ENCODE measurements at regions not wholly inside any gene's neighbourhood (a gene's known extent, or its start where the extent isn't known, plus 50 kb on each side); places are given as distances from the start of the nearest gene placed in this dataset.
A peak's percentile ranks its signal among the peaks of the same experiment; 100 is the strongest.

DNA sequence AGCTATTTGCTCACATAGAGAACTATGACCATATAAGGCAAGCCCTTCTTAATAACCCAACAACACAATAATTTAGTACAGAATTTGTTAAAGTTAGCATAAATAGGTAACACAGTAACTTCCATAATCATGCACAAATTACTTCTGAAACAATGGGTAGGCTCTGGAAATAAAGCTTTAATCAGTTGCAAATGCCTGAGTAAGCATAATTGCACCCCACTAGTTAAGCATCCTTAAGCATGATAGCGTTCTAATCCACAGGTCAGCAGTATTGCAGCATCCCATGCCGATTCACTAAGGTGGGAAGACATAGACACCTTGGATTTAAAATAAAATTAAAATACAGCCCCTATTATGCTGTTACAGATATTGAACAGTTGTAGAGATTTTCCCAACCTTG, 161.7 kb downstream of the DHX15 start:
- no peak for DNase-seq
- intact Hi-C loops (cut with DNase I): no loop called here

DNA sequence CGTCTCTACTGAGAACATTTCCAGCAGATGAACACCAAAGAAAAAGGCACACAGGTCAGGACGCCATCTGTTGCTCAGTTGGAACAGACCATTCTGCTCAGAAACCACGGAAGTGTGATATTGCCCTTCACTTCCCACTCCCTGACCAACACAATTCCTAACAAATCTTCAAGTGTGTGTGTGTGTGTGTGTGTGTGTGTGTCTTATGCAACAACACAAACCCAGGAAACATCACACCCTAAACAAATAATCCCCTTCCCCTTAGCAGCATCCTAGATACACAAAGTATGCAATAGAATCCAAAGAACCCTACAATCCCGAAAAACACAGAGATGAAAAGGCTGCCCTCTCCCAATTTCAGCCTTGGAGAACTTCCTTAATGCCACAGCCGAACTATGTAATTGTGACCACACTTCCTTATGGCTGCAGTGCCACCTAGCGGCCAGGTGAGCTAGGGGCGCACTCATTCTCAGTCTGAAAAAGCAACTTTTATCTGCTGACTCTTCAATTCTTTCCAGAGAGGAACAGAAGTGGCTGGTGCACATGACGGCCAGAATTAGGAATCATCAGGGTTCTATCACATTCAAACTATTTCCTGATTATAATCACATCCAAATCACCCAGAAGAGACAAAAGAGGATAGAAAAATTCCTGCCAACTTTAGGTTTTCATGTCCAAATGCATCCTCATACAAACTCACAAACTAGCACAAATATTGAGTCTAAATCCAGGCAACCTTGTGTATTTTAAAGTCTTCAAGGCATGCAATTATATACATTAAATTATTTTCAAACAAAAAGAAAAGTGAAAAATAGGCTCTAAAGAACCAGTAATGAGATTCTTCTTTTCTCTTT, 164.9 kb downstream of the DHX15 start:
- intact Hi-C loops (cut with DNase I): loop anchor here (1.0 kb wide), 1 partner anchor 562 kb away; no protein-coding TSS in a partner anchor
- peak in 8 of 10 donors; percentile 43 to 92 (median 70) for DNase-seq

DNA sequence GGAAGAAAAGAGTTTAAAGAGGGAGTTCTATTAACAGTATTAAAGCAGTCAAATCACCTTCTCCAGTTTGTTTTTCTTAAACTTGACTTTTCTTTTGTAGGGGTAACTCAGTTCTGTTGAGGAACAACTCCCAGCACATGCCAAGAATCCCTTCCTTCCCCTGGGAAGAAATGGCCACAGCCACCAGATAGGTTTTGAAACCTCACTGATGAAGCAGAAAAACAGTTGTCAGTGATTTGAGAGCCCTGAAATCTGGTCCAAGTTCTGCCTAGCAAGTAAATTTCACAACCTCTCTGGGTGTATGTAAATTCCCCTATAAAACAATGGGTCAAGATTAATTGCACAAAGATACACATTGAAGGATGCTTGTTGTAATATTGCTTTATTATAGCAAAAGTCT, 167.1 kb downstream of the DHX15 start:
- intact Hi-C loops (cut with DNase I): no loop called here

DNA sequence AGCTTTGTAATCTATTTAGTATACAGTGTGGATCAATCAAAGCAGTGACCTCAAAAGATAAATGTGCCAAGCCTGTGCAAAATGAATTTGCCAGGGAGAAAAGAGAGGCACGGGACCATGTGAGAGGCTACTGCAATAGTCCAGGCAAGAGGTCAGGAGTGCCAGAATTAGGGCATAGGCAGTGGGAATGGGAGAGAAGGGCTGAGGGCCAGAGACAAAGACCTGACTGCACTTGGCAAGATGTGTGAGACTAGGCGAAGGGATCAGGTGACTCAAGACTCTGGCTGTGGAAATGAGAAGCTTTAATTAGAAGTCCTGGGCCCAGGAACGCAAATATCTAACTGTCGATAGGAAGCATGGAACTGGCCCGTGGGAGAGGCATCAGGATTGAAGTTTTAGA, 168.1 kb downstream of the DHX15 start:
- DNase-seq: no peak
- intact Hi-C loops (cut with DNase I): no loop called here

More for the DNA sequence above, 167.1 kb downstream of the DHX15 start:
- no peak for DNase-seq

DNA sequence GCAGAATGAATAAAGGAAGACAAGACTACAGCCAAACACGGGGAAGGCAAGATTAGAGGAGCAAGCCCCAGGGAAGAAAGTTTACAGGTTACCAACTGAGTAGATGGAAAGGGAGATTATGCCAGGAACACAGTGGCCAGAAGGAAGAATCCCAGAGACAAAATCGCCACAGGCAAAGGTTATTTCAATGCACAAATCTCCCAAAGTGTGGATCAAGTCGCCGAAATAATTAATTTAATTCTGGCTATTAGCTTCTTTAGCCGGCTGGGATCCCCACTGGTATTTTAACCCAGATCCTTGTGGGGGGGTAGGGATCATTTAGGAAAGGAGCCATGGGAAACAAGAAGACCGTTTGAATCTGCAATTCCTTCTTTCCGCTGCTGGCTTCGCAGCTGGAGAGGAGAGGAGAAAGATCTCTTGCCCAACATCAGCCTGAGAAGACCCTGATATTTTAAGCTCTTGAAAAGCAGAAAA, 171.0 kb downstream of the DHX15 start:
- intact Hi-C loops (cut with DNase I): no loop called here
- DNase-seq: no peak

DNA sequence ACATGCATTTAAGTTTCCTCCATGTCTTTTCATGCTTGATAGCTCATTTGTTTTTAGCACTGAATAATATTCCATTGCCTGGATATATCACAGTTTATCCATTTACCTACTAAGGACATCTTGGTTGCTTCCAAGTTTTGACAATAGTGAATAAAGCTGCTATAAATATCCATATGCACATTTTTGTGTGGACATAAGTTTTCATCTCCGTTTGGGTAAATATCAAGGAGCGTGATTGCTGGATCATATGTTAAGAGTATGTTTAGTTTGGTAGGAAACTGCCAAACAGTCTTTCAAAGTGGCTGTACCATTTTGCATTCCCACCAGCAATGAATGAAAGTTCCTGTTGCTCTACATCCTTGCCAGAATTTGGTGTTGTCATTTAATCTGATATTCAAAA, 172.5 kb downstream of the DHX15 start:
- intact Hi-C loops (cut with DNase I): no loop called here
- no peak for DNase-seq

DNA sequence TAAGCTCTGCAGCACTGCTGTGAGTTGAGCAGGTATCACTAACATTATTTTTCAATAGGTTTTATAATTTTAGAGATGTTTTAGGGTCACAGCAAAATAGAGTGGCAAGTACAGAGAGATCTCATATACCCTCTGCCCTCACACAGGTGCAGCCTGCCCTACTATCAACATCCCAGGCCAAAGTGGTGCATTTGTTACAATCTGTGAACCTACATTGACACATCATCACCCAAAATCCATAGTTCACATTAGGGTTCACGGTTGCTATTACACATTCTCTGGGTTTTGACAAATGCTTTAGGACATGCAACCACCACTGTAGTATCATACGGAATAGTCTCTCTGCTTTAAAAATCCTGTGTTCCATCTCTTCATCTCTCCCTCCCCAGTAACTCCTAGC, 173.1 kb downstream of the DHX15 start:
- intact Hi-C loops (cut with DNase I): no loop called here
- DNase-seq: no peak

DNA sequence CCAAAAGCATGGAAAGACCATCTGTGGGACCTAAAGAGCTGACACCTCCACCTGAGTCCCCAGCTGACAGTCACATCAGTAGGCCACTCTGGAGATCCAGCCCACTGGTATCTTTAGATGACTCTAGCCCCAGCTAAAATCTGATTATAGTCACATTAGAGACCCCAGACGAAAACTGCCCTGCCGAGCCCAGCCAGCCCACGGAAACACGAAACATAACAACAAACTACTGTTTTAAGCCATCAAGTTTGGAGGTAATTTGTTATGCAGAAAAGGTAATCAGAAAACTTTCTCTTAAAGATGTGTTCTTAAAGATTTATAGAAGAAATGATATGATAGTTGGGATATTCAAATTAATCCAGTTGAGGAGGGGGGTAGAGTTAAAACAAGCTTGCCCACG, 175.7 kb downstream of the DHX15 start:
- DNase-seq: no peak
- intact Hi-C loops (cut with DNase I): no loop called here

DNA sequence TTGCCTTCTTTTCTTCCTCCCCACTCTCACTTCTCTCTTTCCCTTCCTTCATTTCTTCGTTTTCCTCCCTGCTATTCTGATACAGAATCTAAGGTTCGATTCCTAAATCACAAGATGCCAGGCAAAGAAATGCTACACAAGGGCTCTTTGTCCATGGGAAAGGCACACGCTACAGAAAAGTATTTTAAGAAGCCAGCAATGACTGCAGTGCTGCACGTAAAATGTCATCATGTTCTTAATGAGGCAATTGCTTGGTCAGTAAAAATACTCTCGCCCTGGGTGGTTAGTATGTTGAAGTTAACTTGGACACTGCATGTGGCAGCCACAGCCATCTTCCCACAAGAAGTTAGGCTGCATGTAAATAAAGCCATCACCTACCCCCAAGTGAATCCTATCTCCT, 178.4 kb downstream of the DHX15 start:
- intact Hi-C loops (cut with DNase I): no loop called here
- no peak for DNase-seq

DNA sequence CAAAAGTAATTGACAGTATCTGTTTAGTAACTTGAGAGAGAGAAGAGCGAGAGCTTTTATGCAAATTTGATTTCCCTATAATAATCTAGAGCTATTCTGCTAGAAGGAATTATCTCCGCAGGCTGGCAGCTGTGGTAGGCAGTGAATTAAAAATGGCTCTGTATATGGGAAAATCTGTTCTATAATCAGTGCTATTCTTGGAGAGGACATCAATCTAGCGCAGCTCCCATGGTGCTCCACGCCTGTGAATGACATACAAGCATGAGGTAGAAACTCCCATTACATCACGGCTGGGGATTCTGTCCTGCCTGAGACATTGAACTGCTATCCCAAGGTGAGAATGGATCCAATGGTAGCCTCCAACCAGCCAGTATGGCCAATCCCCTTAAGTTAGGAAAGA, 179.0 kb downstream of the DHX15 start:
- intact Hi-C loops (cut with DNase I): no loop called here

DNA sequence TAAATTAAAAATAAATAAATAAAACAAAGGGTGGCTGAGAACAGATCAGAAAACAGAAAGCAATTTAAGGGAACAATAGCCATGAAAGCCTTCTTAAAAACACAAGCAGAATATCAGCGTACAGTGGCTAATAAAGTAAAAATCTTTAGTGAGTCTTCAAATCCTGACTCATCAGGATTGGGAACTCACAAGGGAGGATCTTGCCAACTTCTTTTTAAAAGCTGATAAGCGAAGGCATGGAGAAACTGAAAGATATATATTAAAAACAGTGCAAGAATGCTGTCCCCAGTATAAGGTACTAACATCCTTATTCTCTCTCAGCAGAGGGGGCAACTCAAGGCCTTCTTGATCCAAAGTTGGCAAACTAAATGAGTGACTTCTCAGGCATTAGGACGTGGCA, 180.1 kb downstream of the DHX15 start:
- intact Hi-C loops (cut with DNase I): no loop called here
- DNase-seq: no peak

More for the DNA sequence above, 179.0 kb downstream of the DHX15 start:
- DNase-seq: peak in 3 of 10 donors; percentile 19 to 38 (median 30)

DNA sequence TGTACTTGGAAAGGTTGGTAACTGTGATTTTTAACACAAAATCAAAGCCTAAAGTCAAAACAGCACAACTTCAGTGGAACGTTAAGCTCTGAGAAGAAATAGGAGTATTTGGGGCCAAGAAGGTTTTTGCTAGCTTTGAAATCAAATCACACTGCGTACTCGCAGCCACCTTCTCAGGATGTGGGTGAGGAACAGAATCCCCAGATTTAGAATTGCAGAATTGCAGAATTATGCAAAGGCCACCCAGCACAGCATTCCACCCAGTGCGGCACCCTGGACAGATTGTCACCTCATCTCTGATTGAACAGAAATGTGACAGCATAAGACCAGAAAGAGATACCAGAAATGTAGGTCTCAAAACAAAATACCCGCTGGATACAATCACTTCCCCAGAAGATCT, 181.1 kb downstream of the DHX15 start:
- DNase-seq: peak in 5 of 10 donors; percentile 15 to 79 (median 37)
- intact Hi-C loops (cut with DNase I): no loop called here

DNA sequence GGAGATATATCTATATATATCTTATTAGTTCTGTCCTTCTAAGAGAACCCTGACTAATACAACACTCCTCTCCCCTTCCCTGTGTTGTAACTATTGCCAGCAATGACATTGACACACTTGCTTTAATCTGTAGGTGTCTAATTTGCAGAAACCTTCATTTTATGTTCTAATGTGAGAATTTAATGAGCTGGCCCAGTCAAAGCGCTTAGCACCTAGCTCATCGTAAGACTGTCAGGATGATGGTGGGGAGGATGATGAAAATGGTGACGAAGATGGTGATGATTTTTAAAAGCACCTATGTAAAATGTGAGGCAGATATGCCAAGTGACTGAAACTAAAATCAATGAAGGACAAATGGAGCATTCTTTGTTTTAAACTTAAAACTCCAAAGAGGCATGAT, 183.8 kb downstream of the DHX15 start:
- no peak for DNase-seq
- intact Hi-C loops (cut with DNase I): no loop called here

DNA sequence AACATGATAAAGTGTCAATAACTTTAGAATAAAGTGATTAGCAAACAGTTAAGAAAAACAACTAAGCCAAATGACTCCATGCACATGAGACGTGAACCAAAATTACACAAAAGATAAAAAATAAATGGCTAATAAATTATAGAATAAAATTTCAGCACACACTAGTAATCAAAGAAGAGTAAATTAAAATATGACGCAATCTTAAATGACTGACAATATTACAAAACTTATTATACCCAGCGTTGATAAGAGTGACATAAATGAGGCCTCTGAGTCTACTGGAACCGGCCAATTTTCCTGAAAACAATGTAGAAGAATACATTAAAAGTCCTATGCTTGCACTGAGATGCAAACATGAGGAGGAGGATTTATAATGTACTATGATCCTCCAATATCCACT, 187.4 kb downstream of the DHX15 start:
- no peak for DNase-seq
- intact Hi-C loops (cut with DNase I): no loop called here

DNA sequence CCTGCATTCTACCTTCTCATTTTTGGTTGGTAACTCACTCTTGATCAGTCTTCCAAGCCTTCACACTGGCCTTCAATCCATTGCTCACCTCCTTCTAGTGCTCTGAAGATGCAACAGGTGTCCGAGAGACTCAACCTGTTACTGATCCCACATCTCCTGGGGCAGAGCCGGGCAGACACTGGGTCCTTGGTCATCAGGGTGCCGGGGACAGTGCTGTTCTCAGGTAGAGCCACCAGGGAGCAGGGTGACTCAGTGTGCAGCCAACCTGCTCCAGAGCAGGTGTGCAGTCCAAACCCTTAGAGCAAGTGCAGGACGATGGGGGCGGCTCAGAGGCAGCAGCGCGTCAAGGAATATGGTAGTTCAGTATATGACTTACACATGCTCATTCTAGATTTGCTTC, 188.4 kb downstream of the DHX15 start:
- intact Hi-C loops (cut with DNase I): no loop called here
- no peak for DNase-seq

DNA sequence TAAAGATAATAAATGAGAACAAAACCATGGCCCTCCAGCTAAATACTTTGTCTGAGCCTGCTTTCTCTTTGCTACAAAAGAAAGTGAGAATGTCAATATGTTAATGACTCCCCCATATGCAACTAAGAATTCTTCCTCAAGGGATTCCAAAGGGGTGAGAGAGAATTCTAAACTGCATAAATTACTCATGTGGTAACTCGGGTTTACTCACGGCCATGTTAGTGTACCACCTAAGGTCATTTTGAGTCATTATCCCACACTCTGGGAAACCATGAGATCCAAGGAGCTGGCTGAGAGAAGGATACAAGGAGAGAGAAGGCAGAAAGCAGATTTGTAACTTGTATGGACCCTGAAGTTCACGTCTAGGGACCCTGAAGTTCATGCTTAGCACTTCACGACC, 190.3 kb downstream of the DHX15 start:
- no peak for DNase-seq

DNA sequence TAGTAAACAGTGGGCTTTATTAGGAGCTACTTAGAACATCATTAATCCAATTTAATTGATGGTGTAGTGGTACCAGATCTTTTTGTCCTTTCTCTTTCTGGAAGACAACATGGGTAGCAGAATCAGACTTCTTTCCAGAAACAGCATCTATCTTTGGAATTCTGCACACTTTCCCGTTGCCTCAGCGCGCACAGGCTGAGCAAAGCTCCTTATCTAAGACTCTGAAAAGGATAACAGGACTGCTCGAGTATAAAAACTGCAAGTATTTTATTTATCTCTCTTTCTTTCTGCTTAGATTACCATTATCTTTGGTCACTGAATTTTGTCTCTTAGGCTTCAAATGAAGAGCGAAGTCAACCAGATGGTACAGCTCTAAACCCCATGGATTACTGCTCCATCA, 191.7 kb downstream of the DHX15 start:
- peak in 3 of 10 donors; percentile 19 to 72 (median 27) for DNase-seq
- intact Hi-C loops (cut with DNase I): no loop called here

More for the DNA sequence above, 190.3 kb downstream of the DHX15 start:
- intact Hi-C loops (cut with DNase I): no loop called here

DNA sequence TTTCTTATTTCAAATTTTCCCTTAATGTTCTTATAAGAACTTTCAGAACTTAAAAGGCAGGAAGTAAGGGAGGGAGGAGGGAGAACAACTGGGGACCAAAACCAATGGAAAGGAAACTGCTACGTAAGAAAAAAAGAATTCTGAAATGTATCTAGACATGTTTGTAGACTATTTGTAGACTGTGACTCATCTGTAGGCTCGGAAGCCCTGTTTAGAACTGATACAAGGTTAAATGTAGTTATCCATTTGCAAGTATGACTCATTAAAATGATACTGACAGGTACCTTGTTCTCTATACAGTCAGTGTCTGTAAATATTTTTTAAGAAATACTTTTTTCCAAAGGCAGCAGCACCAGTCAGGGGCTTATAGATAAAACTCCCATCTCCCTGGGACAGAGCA, 202.0 kb downstream of the DHX15 start:
- DNase-seq: no peak
- intact Hi-C loops (cut with DNase I): no loop called here

DNA sequence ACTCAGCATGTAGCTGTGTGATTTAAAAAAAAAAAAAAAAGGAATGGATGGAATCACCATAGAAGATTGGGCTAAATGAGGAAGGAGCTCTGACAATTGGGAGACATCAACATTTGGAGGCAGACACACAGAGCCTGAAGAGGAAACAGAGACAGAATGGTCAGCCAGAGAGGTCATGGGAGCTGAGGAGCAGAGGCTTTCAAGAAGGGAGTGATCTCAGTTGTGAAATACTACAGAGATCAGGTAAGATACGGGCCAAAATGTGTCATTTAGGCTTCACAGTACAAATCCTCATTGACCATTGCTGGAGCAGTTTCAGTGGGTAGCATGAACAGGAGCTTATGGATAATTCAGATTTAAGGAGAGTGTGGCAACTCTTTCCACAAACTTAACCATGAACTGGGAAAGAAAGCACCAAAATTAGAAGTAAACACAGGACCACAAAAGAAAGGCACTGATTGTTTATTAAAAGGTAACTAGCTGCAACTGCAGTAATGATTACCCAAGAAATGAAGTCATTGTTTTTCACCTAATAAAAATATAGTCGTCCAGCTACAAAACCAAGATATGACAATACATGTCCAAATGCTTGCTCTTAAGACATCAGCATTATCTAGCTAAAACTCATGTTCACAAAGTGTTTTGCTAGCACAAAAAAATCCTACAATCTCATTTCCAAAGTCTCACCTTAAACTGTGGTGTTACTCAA, 203.2 kb downstream of the DHX15 start:
- DNase-seq: no peak
- intact Hi-C loops (cut with DNase I): no loop called here

DNA sequence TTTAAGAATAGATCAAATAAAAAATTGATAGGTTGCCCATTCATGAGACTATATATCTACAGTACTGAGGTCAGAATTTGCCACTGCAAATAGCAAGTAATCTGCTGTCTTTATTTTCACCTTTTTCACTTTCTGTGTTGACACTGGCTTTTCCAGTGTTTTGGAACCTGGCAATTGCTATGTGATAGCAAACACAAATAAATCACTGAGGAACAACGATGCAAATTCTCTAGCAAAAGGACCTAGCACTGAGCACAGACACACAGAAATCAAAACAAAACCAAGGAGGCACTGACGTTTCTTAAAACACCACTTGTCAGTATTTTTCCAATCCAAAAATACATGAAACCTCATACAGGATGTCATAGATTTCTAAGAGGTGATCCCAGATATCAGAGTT, 210.7 kb downstream of the DHX15 start:
- no peak for DNase-seq
- intact Hi-C loops (cut with DNase I): no loop called here

DNA sequence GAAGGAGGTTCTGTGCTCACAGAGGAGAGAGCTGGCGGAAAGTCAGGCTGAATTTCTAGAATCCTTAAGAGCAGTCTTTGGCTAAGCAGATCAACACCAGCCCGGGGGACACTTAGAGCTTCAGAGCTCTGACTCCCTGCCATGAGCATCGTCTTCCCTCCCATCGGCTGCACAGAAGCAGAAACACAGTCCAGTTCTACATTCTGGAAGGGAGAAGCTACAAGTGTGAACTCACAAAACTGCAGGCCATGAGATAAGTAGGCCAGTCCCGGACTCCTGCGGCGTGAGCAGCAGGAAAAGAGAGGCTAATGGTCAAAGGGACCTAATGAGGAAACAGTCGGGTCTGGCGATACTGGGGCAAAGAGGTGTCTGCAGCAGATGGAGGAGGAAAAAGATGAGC, 211.5 kb downstream of the DHX15 start:
- no peak for DNase-seq
- intact Hi-C loops (cut with DNase I): no loop called here

DNA sequence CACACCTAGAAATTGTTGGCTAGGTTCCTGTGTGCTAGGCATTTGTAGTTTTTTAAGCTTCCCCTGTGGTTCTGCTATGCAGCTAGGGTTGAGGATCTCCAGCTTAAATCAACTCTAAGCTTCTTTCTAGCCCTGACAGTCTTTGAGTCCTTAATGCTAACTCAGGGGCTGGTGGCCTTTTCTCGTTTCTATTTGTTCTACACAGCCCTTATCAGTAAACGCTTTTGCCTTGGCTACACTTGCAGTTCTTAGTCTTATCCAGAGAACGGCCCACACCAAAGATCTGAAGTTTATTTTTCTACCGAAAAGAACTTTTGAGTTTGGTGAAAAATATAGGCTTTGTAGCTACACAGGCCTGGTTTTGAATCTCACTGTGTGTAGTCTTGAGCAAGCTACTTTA, 212.0 kb downstream of the DHX15 start:
- DNase-seq: no peak

More for the DNA sequence above, 212.0 kb downstream of the DHX15 start:
- intact Hi-C loops (cut with DNase I): no loop called here

Data from posterior cingulate gyrus (tissue), 11 donors.